ENCODE measurements at regions not wholly inside any gene's neighbourhood (a gene's known extent, or its start where the extent isn't known, plus 50 kb on each side); places are given as distances from the start of the nearest gene placed in this dataset.

DNA sequence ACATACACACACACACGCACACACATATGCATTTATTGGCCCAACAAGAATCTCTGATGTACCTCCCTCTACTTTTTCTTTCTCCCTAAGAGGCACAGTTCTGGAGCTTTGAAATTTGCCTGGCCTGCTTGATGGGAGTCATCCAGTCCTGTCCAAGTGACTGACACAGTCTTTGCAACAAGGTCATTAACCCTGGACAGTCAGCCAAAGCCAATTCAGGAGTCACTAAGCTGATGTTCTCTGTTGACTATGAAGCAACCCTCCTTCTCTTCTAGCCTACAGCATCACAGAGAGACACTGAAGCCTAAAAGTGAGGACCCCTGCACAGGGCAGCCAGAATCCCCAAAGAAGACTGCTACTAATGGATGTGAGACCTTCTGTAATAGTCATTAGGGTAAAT lies 123.1 kb downstream of the HHIPL2 start:
- no peak for TF ChIP-seq SUZ12 (IDR thresholded peaks at IDR 0.05)
- no peak for TF ChIP-seq FOXM1 (IDR thresholded peaks at IDR 0.05; ENCODE audit: borderline replicate concordance)
- TF ChIP-seq TARDBP (IDR thresholded peaks at IDR 0.05), result no peak
- no peak for TF ChIP-seq FOXA1 (IDR thresholded peaks at IDR 0.05)
- TF ChIP-seq SP1 (IDR thresholded peaks at IDR 0.05), result no peak
